Stimulated activated CD8-positive, alpha-beta memory T cell treated with anti-CD3 and anti-CD28 coated beads, Interleukin-4, amount 100 ng/mL, for 24 hours (primary cell): ENCODE measurements at regions not wholly inside any gene's neighbourhood (a gene's known extent, or its start where the extent isn't known, plus 50 kb on each side); places are given as distances from the start of the nearest gene placed in this dataset.
"Not testable (repeated sequence)": the region's sequence is repeated elsewhere in the genome, so short reads cannot be mapped to it uniquely, and the experiment has no call there.

Experiments used
- DNase-seq: peaks from one replicate; pipeline ENCODE4 v3.0.0-alpha.2; 2020; ENCODE audit warnings: low read depth

- DNase-seq: not testable (repeated sequence)
Observed at GRCh38 chr18:60062831-60063230, 163.0 kb downstream of the PMAIP1 start.

- no peak for DNase-seq
Observed at GRCh38 chr18:60062396-60062795, 162.6 kb downstream of the PMAIP1 start.

- no peak for DNase-seq
Observed at GRCh38 chr18:60060578-60060977, 160.8 kb downstream of the PMAIP1 start.

GRCh38 chr18:60060026-60060425 is 160.2 kb downstream of the PMAIP1 start:
- no peak for DNase-seq

GRCh38 chr18:60059216-60059615 is 159.4 kb downstream of the PMAIP1 start:
- DNase-seq: no peak

GRCh38 chr18:60053747-60054304 is 154.0 kb downstream of the PMAIP1 start:
- DNase-seq: no peak

- no peak for DNase-seq
Observed at GRCh38 chr18:60050821-60051220, 151.0 kb downstream of the PMAIP1 start.

- no peak for DNase-seq
Observed at GRCh38 chr18:60049172-60049571, 149.4 kb downstream of the PMAIP1 start.

GRCh38 chr18:60047556-60047955 is 147.8 kb downstream of the PMAIP1 start:
- DNase-seq: no peak

GRCh38 chr18:60044290-60045006 is 144.7 kb downstream of the PMAIP1 start:
- DNase-seq: no peak

GRCh38 chr18:60040971-60041370 is 141.2 kb downstream of the PMAIP1 start:
- DNase-seq: no peak

GRCh38 chr18:60038731-60039130 is 138.9 kb downstream of the PMAIP1 start:
- DNase-seq: no peak

GRCh38 chr18:60027397-60027796 is 127.6 kb downstream of the PMAIP1 start:
- DNase-seq: no peak

- no peak for DNase-seq
Observed at GRCh38 chr18:60024857-60025256, 125.1 kb downstream of the PMAIP1 start.

GRCh38 chr18:60024345-60024744 is 124.5 kb downstream of the PMAIP1 start:
- DNase-seq: no peak

GRCh38 chr18:60022671-60023276 is 123.0 kb downstream of the PMAIP1 start:
- DNase-seq: no peak

- DNase-seq: no peak
Observed at GRCh38 chr18:60021556-60021955, 121.8 kb downstream of the PMAIP1 start.

- no peak for DNase-seq
Observed at GRCh38 chr18:60020107-60020925, 120.5 kb downstream of the PMAIP1 start.

GRCh38 chr18:60019463-60019840 is 119.7 kb downstream of the PMAIP1 start:
- no peak for DNase-seq

- no peak for DNase-seq
Observed at GRCh38 chr18:60018618-60019462, 119.0 kb downstream of the PMAIP1 start.

- DNase-seq: not testable (repeated sequence)
Observed at GRCh38 chr18:60018134-60018533, 118.3 kb downstream of the PMAIP1 start.

GRCh38 chr18:60017371-60017770 is 117.6 kb downstream of the PMAIP1 start:
- DNase-seq: no peak
